PFSK-1 (cell line): ENCODE measurements at regions not wholly inside any gene's neighbourhood (a gene's known extent, or its start where the extent isn't known, plus 50 kb on each side); places are given as distances from the start of the nearest gene placed in this dataset.

Source experiments
- FOXP2 ChIP-seq: optimal IDR thresholded peaks from 2 replicates; pipeline ENCODE3; 2011; ENCODE audit warnings: borderline replicate concordance, control low read depth, inconsistent platforms; ENCODE audit not compliant: insufficient read depth; ENCODE audit errors: extremely low read length, extremely low read depth
- POLR2AphosphoS5 ChIP-seq: IDR thresholded peaks from 2 replicates; pipeline ENCODE4 v1.6.1; 2012; ENCODE audit warnings: low read depth, mild to moderate bottlenecking, control low read depth, low read length, moderate library complexity
- REST ChIP-seq, 2 experiments: IDR thresholded peaks; 2 replicates each; pipeline versions ENCODE4 v1.6.1 to v1.8.0; 2011 to 2012; ENCODE audit warnings: low read depth in 2 of 2, low read length in 2 of 2, control low read depth in 1 of 2, inconsistent platforms in 1 of 2, mild to moderate bottlenecking in 1 of 2, moderate library complexity in 1 of 2; ENCODE audit not compliant: insufficient read depth in 1 of 2
- SIN3A ChIP-seq: IDR thresholded peaks from 2 replicates; pipeline ENCODE4 v1.6.1; 2012; ENCODE audit warnings: mild to moderate bottlenecking, low read length, moderate library complexity, borderline replicate concordance; ENCODE audit not compliant: insufficient read depth
- TAF1 ChIP-seq: IDR thresholded peaks from 2 replicates; pipeline ENCODE4 v1.6.1; 2012; ENCODE audit warnings: low read length, control low read depth, borderline replicate concordance; ENCODE audit not compliant: insufficient read depth

GRCh38 chr6:168863467-168863866, 390.2 kb downstream of the THBS2 start:
- TF ChIP-seq TAF1 (no peak), REST (IDR thresholded peaks at IDR 0.05; ENCODE audit: insufficient read depth in 1 of 2, low read depth in 2 of 2, low read length in 2 of 2) (no peak), SIN3A (no peak), POLR2AphosphoS5 (no peak), FOXP2 (no peak)

- TF ChIP-seq TAF1 (no peak), FOXP2 (no peak), REST (IDR thresholded peaks at IDR 0.05; ENCODE audit: insufficient read depth in 1 of 2, low read depth in 2 of 2, low read length in 2 of 2) (no peak), POLR2AphosphoS5 (no peak), SIN3A (no peak)
These were observed 391.2 kb downstream of the THBS2 start for GRCh38 chr6:168862346-168862980.

- TF ChIP-seq FOXP2 (no peak), POLR2AphosphoS5 (no peak), REST (IDR thresholded peaks at IDR 0.05; ENCODE audit: insufficient read depth in 1 of 2, low read depth in 2 of 2, low read length in 2 of 2) (no peak), SIN3A (no peak), TAF1 (no peak)
These were observed 392.7 kb downstream of the THBS2 start for GRCh38 chr6:168860987-168861386.

GRCh38 chr6:168860341-168860740, 393.3 kb downstream of the THBS2 start:
- TF ChIP-seq SIN3A (no peak), FOXP2 (no peak), TAF1 (no peak), POLR2AphosphoS5 (no peak), REST (IDR thresholded peaks at IDR 0.05; ENCODE audit: insufficient read depth in 1 of 2, low read depth in 2 of 2, low read length in 2 of 2) (no peak)

GRCh38 chr6:168858926-168859325, 394.7 kb downstream of the THBS2 start:
- TF ChIP-seq FOXP2 (no peak), SIN3A (no peak), POLR2AphosphoS5 (no peak), TAF1 (no peak), REST (IDR thresholded peaks at IDR 0.05; ENCODE audit: insufficient read depth in 1 of 2, low read depth in 2 of 2, low read length in 2 of 2) (no peak)
